ENCODE measurements at regions not wholly inside any gene's neighbourhood (a gene's known extent, or its start where the extent isn't known, plus 50 kb on each side); places are given as distances from the start of the nearest gene placed in this dataset.
"Not testable (repeated sequence)": the region's sequence is repeated elsewhere in the genome, so short reads cannot be mapped to it uniquely, and the experiment has no call there.

DNA sequence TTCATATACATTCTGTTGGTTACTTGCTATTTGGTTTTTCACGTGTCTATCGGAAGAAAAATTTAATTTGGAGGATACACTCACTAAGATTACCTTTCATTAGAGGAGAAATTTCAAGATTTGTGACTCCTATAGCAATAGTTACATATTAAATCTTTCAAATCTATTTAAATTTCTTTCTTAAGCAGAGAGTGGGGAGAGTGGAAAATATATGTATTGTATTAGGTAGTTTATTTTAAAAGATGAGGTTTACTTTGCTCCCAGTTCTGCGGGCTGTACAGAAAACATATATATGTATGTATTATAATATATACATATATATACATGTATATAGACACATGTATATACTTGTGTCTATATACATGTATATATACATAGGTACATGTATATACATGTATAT is 402.3 kb upstream of the MIR17HG start:
- not testable (repeated sequence) for TF ChIP-seq POLR2A (IDR thresholded peaks at IDR 0.05; ENCODE audit: low read length); GATA1 (IDR thresholded peaks at IDR 0.05; ENCODE audit: low read depth, low read length)

Data from erythroblast (primary cell).